Transverse colon (tissue), 4 donors: ENCODE measurements at regions not wholly inside any gene's neighbourhood (a gene's known extent, or its start where the extent isn't known, plus 50 kb on each side); places are given as distances from the start of the nearest gene placed in this dataset.

ENCODE experiments used
- EP300 ChIP-seq: sonication (generic); formaldehyde crosslinking; IDR thresholded peaks from one replicate; pipeline ENCODE4 v1.6.1; 2017; ENCODE audit warnings: antibody characterized with exemption, low read depth
- POLR2A ChIP-seq: fragments of 450-650 bp; IDR thresholded peaks from one replicate; pipeline ENCODE4 v1.6.1; 2016; ENCODE audit warnings: antibody characterized with exemption, mild to moderate bottlenecking, moderate library complexity
- POLR2AphosphoS5 ChIP-seq, 3 donors: sonication (generic); formaldehyde crosslinking; IDR thresholded peaks; one replicate each; pipeline ENCODE4 v1.6.1; 2016; ENCODE audit warnings: antibody characterized with exemption in 3 of 3
- TF ChIP-seq, protein P1 (sequence below), 5 experiments: fragments of 200-600 bp in 3 of 5; fragments of 450-650 bp in 2 of 5; sonication (generic) in 3 of 5; IDR thresholded peaks; 1 replicate in 2 of 5; 2 replicates in 3 of 5; pipeline ENCODE4 v1.5.1; 2016 to 2017; ENCODE audit warnings: antibody characterized with exemption in 5 of 5, inconsistent platforms in 3 of 5, mild to moderate bottlenecking in 2 of 5, moderate library complexity in 1 of 5

GRCh38 chr10:58086144-58086762 is 181.4 kb downstream of the IPMK start:
- TF ChIP-seq POLR2AphosphoS5 (IDR thresholded peaks at IDR 0.05), result no peak
- TF ChIP-seq EP300, result no peak
- TF ChIP-seq, protein P1, sequence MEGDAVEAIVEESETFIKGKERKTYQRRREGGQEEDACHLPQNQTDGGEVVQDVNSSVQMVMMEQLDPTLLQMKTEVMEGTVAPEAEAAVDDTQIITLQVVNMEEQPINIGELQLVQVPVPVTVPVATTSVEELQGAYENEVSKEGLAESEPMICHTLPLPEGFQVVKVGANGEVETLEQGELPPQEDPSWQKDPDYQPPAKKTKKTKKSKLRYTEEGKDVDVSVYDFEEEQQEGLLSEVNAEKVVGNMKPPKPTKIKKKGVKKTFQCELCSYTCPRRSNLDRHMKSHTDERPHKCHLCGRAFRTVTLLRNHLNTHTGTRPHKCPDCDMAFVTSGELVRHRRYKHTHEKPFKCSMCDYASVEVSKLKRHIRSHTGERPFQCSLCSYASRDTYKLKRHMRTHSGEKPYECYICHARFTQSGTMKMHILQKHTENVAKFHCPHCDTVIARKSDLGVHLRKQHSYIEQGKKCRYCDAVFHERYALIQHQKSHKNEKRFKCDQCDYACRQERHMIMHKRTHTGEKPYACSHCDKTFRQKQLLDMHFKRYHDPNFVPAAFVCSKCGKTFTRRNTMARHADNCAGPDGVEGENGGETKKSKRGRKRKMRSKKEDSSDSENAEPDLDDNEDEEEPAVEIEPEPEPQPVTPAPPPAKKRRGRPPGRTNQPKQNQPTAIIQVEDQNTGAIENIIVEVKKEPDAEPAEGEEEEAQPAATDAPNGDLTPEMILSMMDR (IDR thresholded peaks at IDR 0.05), result no peak
- no peak for TF ChIP-seq POLR2A
